ENCODE measurements at regions not wholly inside any gene's neighbourhood (a gene's known extent, or its start where the extent isn't known, plus 50 kb on each side); places are given as distances from the start of the nearest gene placed in this dataset.

GRCh38 chr13:26495750-26496149, 61.7 kb upstream of the WASF3 start:
- TF ChIP-seq CTCF (IDR thresholded peaks at IDR 0.05 in 4 of 5, conservative IDR thresholded peaks at IDR 0.05 in 1 of 5) (no peak), POLR2A (IDR thresholded peaks at IDR 0.05) (no peak)

Measured in gastrocnemius medialis (tissue), 4 donors.